Activated naive CD8-positive, alpha-beta T cell treated with anti-CD3 and anti-CD28 coated beads for 36 hours (primary cell): ENCODE measurements at regions not wholly inside any gene's neighbourhood (a gene's known extent, or its start where the extent isn't known, plus 50 kb on each side); places are given as distances from the start of the nearest gene placed in this dataset.

Source experiments
- DNase-seq: peaks from one replicate; pipeline ENCODE4 v3.0.0; 2021
- H3K27ac Mint-ChIP-seq: one replicate; pipeline ENCODE4 v1.8.0; 2022; ENCODE audit warnings: mild to moderate bottlenecking, moderate library complexity, mixed read lengths
- H3K27me3 Mint-ChIP-seq: one replicate; pipeline ENCODE4 v1.8.0; 2022; ENCODE audit warnings: mild to moderate bottlenecking, mixed read lengths
- H3K36me3 Mint-ChIP-seq: one replicate; pipeline ENCODE4 v1.8.0; 2021; ENCODE audit warnings: mild to moderate bottlenecking, mixed read lengths
- H3K4me1 Mint-ChIP-seq: one replicate; pipeline ENCODE4 v1.8.0; 2021; ENCODE audit warnings: mixed read lengths
- H3K4me3 Mint-ChIP-seq: one replicate; pipeline ENCODE4 v1.8.0; 2022; ENCODE audit warnings: mild to moderate bottlenecking, moderate library complexity, mixed read lengths
- H3K9me3 Mint-ChIP-seq: one replicate; pipeline ENCODE4 v1.8.0; 2022; ENCODE audit warnings: mixed read lengths

DNA sequence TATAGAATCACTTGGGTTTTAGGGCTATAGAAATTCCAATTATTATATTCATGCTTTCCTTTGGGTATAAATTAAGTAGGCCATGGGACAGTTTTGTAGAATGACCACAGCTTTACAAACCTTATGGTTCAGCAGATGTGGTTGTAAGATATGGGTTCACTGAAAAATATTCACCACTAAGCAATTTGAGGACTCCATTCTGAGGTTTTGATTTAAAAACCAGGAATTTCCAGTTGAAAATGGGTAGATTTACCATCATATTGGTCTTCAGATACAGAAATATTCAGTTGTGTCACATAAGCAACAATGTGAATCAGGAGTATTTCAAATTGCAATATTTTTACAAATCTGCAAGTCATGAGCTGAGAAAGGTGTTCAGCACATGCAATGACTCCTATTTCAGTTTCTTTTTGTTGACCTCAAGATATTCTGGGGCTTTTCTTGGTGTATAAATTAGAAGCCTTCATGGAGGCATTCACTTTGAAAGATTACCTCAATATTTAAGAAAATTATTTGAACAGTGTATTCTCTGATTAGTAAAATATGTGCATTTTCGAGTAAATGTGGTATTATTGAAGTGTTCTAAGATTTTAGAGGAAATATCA, 218.4 kb upstream of the HCCS start:
- Mint-ChIP-seq H3K36me3 (no peaks in the 10 kb centered on the region), H3K9me3 (no peaks in the 10 kb centered on the region), H3K27ac (no peak overlapping the region), H3K27me3 (no peaks in the 10 kb centered on the region), H3K4me1 (no peaks in the 10 kb centered on the region), H3K4me3 (no peak overlapping the region)
- no peak for DNase-seq

DNA sequence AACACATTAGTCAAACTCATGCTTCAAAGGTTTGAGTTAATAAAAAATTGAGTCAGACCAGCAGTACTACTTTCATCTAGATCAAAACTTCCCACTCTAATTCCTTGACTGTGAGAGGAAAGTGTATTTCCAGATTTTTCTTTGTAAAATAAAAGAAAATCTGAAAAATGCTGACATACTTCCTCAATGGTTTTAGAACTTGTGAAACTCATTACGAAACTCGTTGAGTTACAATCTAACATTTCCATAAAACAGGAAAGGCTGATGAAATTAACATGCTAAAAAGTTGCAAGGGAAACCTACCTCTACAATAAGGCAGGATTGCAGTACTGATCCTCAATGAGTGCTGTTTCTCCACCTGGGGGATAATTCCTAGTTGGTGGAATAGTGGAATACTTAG, 217.8 kb upstream of the HCCS start:
- no peaks in the 10 kb centered on the region for H3K27me3 Mint-ChIP-seq
- H3K36me3 Mint-ChIP-seq, result no peaks in the 10 kb centered on the region
- DNase-seq, result no peak
- no peak overlapping the region for H3K4me3 Mint-ChIP-seq
- H3K27ac Mint-ChIP-seq, result no peak overlapping the region
- no peaks in the 10 kb centered on the region for H3K4me1 Mint-ChIP-seq
- no peaks in the 10 kb centered on the region for H3K9me3 Mint-ChIP-seq

DNA sequence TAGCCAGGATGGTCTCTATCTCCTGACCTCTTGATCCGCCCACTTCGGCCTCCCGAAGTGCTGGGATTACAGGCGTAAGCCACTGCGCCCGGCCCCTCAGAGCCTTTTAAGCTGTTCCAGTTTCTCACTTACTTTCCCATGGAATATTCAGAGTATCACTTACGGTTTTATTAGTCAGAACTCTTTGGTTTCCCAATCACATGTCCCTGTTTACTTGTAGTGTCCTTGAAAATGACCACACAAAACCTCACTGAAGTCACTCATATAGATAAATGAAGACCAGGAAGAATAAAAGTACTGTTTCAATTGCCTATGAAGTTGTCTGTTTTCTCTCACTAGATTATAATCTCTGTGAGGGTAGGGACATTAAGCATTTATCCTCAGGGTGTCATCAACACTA, 217.2 kb upstream of the HCCS start:
- Mint-ChIP-seq H3K27ac (no peak overlapping the region), H3K4me3 (no peak overlapping the region), H3K4me1 (no peaks in the 10 kb centered on the region), H3K27me3 (no peaks in the 10 kb centered on the region), H3K36me3 (no peaks in the 10 kb centered on the region), H3K9me3 (no peaks in the 10 kb centered on the region)
- no peak for DNase-seq

DNA sequence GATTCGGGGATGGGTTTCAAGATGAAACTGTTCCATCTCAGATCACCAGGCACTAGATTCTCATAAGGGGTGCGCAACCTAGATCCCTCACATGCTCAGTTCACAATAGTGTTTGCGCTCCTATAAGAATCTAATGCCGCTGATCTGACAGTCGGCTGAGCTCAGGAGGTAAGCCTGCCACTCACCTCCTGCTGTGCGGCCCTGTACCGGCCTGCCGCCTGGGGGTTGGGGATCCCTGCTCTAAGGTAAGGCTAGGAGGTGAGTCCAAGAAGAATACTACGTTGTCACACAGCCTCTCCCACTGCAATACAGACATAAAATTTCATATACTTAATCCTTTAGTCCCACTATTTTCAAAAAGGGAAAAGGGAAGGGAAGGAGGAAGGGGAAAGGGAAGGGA, 213.4 kb upstream of the HCCS start:
- no peak overlapping the region for H3K4me3 Mint-ChIP-seq
- H3K4me1 Mint-ChIP-seq, result no peaks in the 10 kb centered on the region

DNA sequence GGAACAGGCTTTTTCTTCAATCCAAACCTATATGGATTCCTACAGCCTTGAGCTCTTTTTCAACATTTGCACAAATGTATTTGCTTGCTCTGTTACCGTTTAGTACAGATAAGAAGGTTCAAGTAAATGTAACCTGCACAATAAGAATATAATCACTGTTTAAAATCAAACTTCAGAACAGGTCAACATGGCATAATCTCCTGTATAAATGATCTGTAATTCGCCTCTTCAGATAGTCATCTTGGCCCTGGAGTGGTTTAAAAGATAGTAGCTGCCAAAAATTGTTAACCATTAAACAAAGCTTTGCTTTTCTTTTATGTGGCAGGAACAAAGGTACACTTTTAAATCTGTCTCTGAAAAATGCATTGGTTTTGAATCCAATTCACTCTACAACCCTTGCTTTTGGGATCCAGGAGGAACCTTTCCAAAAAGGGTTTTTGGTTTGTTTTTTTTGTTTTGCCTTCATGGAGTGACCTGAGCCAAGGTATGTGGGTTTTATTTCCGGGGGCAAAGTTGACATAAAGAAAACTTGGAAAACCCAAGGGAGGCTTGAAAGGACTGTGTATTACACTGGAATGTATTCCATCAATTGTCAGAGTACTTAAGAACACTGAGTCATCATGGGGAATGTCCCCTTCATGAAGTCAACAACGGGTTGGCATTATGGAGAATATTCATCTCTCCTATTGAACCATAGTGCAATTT, 210.4 kb upstream of the HCCS start:
- H3K9me3 Mint-ChIP-seq, result no peaks in the 10 kb centered on the region
- no peak overlapping the region for H3K27ac Mint-ChIP-seq
- DNase-seq, result no peak
- no peaks in the 10 kb centered on the region for H3K4me1 Mint-ChIP-seq
- H3K27me3 Mint-ChIP-seq, result no peaks in the 10 kb centered on the region
- H3K36me3 Mint-ChIP-seq, result no peaks in the 10 kb centered on the region
- no peak overlapping the region for H3K4me3 Mint-ChIP-seq

More for the DNA sequence above, 213.4 kb upstream of the HCCS start:
- no peaks in the 10 kb centered on the region for H3K36me3 Mint-ChIP-seq
- no peak for DNase-seq
- no peak overlapping the region for H3K27ac Mint-ChIP-seq
- no peaks in the 10 kb centered on the region for H3K9me3 Mint-ChIP-seq
- H3K27me3 Mint-ChIP-seq, result no peaks in the 10 kb centered on the region

DNA sequence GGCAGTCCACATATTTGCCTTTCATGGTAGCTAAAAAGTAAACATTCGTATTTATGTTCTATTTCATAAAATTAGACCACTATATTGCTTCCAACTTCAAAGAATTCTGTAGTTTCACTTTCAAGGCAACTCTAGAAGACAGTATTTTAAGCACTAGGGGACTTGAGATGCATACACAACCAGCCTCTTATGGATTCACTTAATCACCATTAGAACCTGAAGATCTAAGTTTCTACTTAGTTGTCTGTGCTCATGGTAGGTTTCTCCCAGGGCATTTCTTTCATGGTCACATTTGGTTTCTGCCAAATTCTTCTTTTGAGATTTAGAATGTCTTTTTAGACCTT, 209.9 kb upstream of the HCCS start:
- no peak for DNase-seq
- no peak overlapping the region for H3K27ac Mint-ChIP-seq

DNA sequence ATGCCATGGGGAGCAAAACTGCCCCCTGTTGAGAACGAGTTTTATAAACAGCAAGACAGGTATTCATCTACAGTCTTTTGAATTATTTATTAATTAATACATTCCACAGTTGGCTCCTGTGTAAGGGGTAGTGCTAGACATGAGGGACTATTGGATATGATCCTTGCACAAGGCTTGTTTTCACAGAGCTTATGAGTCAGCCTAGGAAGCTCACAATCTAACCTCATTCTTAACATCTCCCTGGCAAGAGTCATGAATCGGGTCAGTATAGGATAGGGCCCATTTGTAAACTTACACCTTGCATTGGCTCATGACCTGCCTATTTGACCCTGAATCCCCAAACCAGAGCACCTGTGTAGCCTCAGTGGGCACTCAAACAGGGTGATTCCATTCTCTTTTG, 209.1 kb upstream of the HCCS start:
- no peak overlapping the region for H3K27ac Mint-ChIP-seq
- no peak for DNase-seq
- no peaks in the 10 kb centered on the region for H3K27me3 Mint-ChIP-seq
- H3K9me3 Mint-ChIP-seq, result no peaks in the 10 kb centered on the region
- H3K4me1 Mint-ChIP-seq, result no peaks in the 10 kb centered on the region
- H3K36me3 Mint-ChIP-seq, result no peaks in the 10 kb centered on the region
- H3K4me3 Mint-ChIP-seq, result no peak overlapping the region

More for the DNA sequence above, 209.9 kb upstream of the HCCS start:
- Mint-ChIP-seq H3K9me3 (no peaks in the 10 kb centered on the region), H3K36me3 (no peaks in the 10 kb centered on the region), H3K4me1 (no peaks in the 10 kb centered on the region), H3K27me3 (no peaks in the 10 kb centered on the region), H3K4me3 (no peak overlapping the region)

DNA sequence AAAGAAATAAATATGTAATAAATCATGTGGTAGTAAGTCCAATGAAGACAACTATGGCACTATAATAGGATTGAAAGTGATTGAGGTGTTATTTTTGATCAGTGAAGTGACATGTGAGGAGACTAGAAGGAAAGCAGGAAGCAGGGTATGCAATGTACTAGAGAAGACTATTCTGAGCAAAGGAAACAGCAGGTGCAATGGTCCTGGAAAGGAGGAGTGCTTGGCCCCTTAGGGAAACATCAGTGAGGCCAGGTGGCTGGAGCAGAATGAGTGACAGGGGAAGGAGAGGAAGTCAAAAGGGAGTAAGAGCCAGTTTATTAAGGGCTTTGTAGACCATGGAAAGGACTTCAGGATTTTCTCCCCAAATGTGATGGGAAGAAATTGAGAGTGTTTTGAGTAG, 207.6 kb upstream of the HCCS start:
- Mint-ChIP-seq H3K9me3 (peaks cover 2% of the 10 kb centered on the region), H3K4me3 (no peak overlapping the region), H3K4me1 (no peaks in the 10 kb centered on the region), H3K27ac (no peak overlapping the region), H3K36me3 (no peaks in the 10 kb centered on the region), H3K27me3 (no peaks in the 10 kb centered on the region)
- no peak for DNase-seq

DNA sequence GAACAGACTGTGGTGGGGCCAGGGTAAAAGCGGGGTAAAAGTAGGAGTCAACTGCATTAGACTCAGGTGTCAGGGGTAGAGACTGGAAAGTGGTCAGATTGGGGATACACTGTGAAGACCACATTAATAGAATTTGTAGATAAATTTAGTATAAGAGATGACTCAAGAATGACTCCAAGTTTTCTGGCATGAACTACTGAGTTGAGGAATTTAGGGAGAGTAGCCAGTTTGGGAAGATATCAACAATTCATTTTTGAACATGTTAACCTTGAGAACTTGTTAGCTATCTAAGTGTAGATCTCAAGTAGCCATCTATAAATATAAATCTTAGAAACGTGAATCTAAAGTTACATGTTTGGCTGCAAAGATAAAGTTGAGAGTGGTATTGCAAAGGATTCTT, 206.9 kb upstream of the HCCS start:
- Mint-ChIP-seq H3K27me3 (no peaks in the 10 kb centered on the region), H3K9me3 (peaks cover 2% of the 10 kb centered on the region), H3K4me3 (no peak overlapping the region), H3K27ac (no peak overlapping the region), H3K36me3 (no peaks in the 10 kb centered on the region), H3K4me1 (no peaks in the 10 kb centered on the region)
- DNase-seq, result no peak

DNA sequence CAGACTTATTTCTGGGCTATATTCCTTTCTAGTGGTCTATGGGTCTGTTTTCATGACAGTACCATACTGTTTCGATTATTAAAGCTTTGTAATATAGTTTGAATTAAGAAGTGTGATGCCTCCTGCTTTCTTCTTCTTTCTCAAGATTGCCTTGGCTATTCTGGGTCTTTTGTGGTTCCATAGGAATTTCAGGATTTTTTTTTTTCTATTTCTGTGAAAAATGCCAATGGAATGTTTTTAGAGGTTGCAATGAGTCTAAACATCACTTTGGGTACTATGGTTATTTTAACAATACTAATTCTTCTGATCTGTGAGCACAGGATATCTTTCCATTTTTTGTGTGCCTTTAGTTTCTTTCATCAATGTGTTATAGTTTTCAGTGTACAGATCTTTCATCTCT, 204.3 kb upstream of the HCCS start:
- H3K4me3 Mint-ChIP-seq, result no peak overlapping the region
- H3K9me3 Mint-ChIP-seq, result peaks cover 2% of the 10 kb centered on the region
- no peak for DNase-seq
- no peaks in the 10 kb centered on the region for H3K27me3 Mint-ChIP-seq
- H3K4me1 Mint-ChIP-seq, result no peaks in the 10 kb centered on the region
- H3K27ac Mint-ChIP-seq, result no peak overlapping the region
- no peaks in the 10 kb centered on the region for H3K36me3 Mint-ChIP-seq

DNA sequence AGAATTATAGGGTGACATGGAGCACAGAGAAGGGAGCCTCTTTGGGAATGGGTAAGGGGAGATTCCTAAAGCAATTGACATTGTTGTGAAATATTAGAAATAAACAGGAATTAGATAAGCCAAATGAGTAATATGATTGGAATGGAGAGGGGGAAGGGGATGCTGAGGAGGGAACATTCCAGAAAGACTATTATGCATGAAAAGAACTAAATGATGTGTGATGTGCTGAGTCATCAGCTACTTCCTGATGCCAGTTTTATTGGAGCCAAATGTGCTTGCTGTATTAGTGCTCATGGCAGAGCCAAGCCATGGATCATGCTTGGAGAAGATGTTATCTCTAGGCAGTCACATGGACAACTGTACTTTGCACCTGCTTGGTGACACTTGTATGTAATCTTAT, 189.0 kb upstream of the HCCS start:
- DNase-seq, result no peak
- Mint-ChIP-seq H3K4me3 (no peak overlapping the region), H3K27ac (no peak overlapping the region), H3K4me1 (no peaks in the 10 kb centered on the region), H3K27me3 (no peaks in the 10 kb centered on the region), H3K36me3 (no peaks in the 10 kb centered on the region), H3K9me3 (peaks cover under 1% of the 10 kb centered on the region)

DNA sequence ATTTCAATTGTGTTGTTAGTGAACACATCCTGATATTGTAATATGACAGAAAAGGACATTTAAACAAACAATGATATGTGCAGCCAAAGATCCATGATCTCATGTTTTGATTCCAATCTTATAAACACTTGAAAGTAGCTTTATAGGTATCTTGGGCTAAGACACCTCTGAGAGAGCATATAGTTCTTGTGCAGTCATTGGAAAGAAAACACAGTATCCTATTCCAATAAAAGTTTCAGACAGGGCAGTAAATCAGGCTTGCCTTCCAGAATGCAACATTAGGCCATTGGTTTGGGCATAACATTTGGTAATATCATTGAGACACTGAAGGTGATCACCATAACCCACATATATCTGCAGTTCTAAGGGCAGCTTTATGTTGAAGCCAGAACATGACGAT, 188.3 kb upstream of the HCCS start:
- Mint-ChIP-seq H3K4me3 (no peak overlapping the region), H3K4me1 (no peaks in the 10 kb centered on the region), H3K27me3 (no peaks in the 10 kb centered on the region), H3K27ac (no peak overlapping the region), H3K36me3 (no peaks in the 10 kb centered on the region), H3K9me3 (no peaks in the 10 kb centered on the region)
- no peak for DNase-seq

DNA sequence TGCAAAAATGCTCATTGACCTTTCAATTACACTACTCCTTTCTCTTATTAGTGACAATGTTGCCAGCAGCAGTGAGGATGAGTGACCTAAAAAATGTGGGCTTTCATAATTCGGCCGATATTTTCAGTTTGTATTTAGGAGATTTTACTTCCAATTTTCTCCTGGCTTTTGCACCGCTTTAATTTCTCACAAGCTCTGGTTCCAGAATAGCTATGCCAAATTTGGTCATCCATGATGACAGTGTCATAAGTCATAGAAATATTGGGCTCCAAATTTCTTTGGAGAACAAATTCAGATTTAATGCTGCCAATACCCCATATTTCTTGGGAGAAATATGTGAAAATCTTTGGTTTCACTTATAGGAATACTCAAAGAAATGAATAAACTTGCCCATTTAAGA, 187.7 kb upstream of the HCCS start:
- Mint-ChIP-seq H3K4me3 (no peak overlapping the region), H3K9me3 (peaks cover 2% of the 10 kb centered on the region), H3K27me3 (no peaks in the 10 kb centered on the region), H3K4me1 (no peaks in the 10 kb centered on the region), H3K36me3 (no peaks in the 10 kb centered on the region), H3K27ac (no peak overlapping the region)
- no peak for DNase-seq

DNA sequence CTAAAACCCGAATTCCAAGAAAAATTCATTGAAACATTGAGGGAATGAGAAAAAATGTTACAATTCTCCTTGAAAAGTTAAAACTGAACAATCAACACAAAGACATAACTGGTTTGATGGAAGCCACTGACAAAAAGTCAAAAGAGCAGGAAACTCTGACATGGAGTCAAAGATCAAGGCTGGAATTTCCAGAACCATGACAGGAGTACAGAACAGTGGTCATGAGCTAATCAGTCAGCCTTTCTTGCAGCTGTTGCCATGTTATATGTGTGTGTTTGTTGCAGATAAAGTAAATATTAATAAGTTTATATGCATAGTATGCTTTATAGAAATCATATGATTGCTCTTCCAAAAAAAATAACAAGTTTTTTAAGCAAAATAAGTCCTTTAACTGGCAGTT, 184.7 kb upstream of the HCCS start:
- Mint-ChIP-seq H3K4me3 (no peak overlapping the region), H3K9me3 (peaks cover 2% of the 10 kb centered on the region), H3K27ac (no peak overlapping the region), H3K4me1 (no peaks in the 10 kb centered on the region), H3K27me3 (no peaks in the 10 kb centered on the region), H3K36me3 (no peaks in the 10 kb centered on the region)
- DNase-seq, result no peak

DNA sequence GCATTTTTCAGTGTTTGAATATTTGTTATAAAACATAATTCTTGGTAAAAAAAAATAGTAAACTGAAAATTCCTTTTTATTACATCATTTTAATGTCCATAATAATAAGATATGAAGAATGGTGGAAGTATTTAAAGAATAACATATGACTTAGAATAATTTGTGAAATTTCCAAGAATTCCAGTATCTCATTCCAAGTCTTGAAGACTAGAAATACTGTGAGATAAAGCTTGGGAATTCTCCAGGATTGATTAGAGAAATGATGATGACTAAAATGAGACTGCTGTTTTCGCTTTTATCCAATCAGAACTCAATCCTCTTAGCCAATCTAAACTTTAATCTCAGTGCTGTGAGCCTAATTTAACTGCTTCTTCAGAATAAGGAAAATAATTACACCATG, 184.2 kb upstream of the HCCS start:
- Mint-ChIP-seq H3K4me1 (no peaks in the 10 kb centered on the region), H3K9me3 (peaks cover 2% of the 10 kb centered on the region), H3K4me3 (no peak overlapping the region), H3K36me3 (no peaks in the 10 kb centered on the region), H3K27ac (no peak overlapping the region), H3K27me3 (no peaks in the 10 kb centered on the region)
- no peak for DNase-seq

DNA sequence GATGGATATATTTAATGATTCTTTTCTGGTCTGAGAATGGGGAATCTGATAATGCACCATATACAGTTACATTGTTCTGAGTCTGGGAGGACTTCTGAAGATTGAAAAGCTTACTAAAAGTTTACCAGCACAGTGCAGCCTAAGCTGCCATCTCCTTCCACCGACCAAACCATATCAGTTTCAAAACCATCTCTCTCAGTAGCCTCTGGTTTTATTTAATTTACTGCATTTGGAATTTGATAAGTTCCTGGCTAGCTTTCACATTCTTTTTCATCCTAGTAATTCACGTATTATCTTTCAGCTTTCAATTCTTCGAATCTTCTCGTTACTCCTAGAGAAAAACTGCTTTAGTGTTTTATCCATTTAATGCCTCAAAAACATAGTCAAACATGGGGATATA, 181.4 kb upstream of the HCCS start:
- no peak for DNase-seq
- H3K9me3 Mint-ChIP-seq, result peaks cover 2% of the 10 kb centered on the region
- no peaks in the 10 kb centered on the region for H3K27me3 Mint-ChIP-seq
- no peaks in the 10 kb centered on the region for H3K36me3 Mint-ChIP-seq
- H3K27ac Mint-ChIP-seq, result no peak overlapping the region
- no peaks in the 10 kb centered on the region for H3K4me1 Mint-ChIP-seq
- no peak overlapping the region for H3K4me3 Mint-ChIP-seq
